K562 (cell line): ENCODE measurements at regions not wholly inside any gene's neighbourhood (a gene's known extent, or its start where the extent isn't known, plus 50 kb on each side); places are given as distances from the start of the nearest gene placed in this dataset.

ENCODE experiments used
- CREB1 ChIP-seq, 2 experiments: sonication (generic) in 1 of 2; formaldehyde crosslinking in 1 of 2; IDR thresholded peaks; 2 replicates each; pipeline versions ENCODE4 v1.6.1 to v1.8.0; 2012 to 2022; ENCODE audit warnings: inconsistent platforms in 1 of 2, mild to moderate bottlenecking in 1 of 2, missing genetic modification reagents in 1 of 2, moderate library complexity in 1 of 2
- MAFK ChIP-seq: IDR thresholded peaks from 2 replicates; pipeline ENCODE4 v1.6.1; 2011; ENCODE audit warnings: low read length, improper control_type of control experiment
- POLR2A ChIP-seq: fragments of 450-650 bp; conservative IDR thresholded peaks from 2 replicates; pipeline ENCODE4 v1.6.1; 2016
- SAFB ChIP-seq: fragments of 200-400 bp; formaldehyde crosslinking; IDR thresholded peaks from 2 replicates; pipeline ENCODE4 v1.6.1; 2017; ENCODE audit warnings: low read depth, low read length, borderline replicate concordance
- TF ChIP-seq, protein P1 (sequence below): sonication (generic); formaldehyde crosslinking; IDR thresholded peaks from 2 replicates; pipeline ENCODE4 v1.8.1; 2023; ENCODE audit warnings: mild to moderate bottlenecking, missing genetic modification reagents

DNA sequence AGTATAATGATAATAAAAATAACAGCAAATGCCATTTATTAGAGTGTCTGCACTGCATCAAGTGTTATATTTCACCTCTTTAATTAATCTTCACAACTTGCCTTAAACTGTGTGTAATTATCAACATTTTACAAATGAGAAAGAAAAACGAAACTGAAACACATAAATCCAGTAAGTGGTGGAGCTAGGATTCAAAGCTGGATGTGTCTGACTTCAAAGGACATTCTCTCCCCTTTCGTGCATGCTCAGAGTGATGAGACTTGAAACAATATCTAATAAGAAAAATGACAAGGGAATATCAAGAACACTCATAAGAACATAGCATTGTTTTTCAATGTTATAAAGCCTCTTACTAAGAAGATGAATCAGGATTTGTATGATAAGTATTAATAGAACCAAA is 78.8 kb downstream of the DUSP6 start:
- no peak for TF ChIP-seq SAFB
- no peak for TF ChIP-seq POLR2A
- TF ChIP-seq, protein P1, sequence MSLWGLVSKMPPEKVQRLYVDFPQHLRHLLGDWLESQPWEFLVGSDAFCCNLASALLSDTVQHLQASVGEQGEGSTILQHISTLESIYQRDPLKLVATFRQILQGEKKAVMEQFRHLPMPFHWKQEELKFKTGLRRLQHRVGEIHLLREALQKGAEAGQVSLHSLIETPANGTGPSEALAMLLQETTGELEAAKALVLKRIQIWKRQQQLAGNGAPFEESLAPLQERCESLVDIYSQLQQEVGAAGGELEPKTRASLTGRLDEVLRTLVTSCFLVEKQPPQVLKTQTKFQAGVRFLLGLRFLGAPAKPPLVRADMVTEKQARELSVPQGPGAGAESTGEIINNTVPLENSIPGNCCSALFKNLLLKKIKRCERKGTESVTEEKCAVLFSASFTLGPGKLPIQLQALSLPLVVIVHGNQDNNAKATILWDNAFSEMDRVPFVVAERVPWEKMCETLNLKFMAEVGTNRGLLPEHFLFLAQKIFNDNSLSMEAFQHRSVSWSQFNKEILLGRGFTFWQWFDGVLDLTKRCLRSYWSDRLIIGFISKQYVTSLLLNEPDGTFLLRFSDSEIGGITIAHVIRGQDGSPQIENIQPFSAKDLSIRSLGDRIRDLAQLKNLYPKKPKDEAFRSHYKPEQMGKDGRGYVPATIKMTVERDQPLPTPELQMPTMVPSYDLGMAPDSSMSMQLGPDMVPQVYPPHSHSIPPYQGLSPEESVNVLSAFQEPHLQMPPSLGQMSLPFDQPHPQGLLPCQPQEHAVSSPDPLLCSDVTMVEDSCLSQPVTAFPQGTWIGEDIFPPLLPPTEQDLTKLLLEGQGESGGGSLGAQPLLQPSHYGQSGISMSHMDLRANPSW = no peak
- no peak for TF ChIP-seq MAFK
- TF ChIP-seq CREB1 (IDR thresholded peaks at IDR 0.05) = no peak
- no peak for TF ChIP-seq CREB1 (CRISPR knock-in tag; IDR thresholded peaks at IDR 0.05)
